Ovary (tissue), 7 donors: ENCODE measurements at regions not wholly inside any gene's neighbourhood (a gene's known extent, or its start where the extent isn't known, plus 50 kb on each side); places are given as distances from the start of the nearest gene placed in this dataset.

Source experiments
- DNase-seq, 5 donors: peaks; one replicate each; pipeline ENCODE4 v3.0.0-alpha.2; 2019 to 2020
- H3K27ac ChIP-seq, 2 donors: fragments of 200-600 bp; one replicate each; pipeline versions ENCODE4 v1.5.1 to v1.8.0; 2019 to 2022
- H3K27me3 ChIP-seq: fragments of 200-600 bp; one replicate; pipeline ENCODE4 v1.8.0; 2022
- H3K36me3 ChIP-seq: fragments of 200-600 bp; sonication (generic); one replicate; pipeline ENCODE4 v1.5.1; 2019
- H3K4me1 ChIP-seq: one replicate; pipeline ENCODE4 v1.8.1; 2013; ENCODE audit warnings: mild to moderate bottlenecking, moderate library complexity; ENCODE audit not compliant: insufficient read depth
- H3K4me3 ChIP-seq: fragments of 200-600 bp; sonication (generic); one replicate; pipeline ENCODE4 v1.5.1; 2017
- H3K9me3 ChIP-seq, 2 donors: fragments of 200-600 bp in 1 of 2; sonication (generic) in 1 of 2; one replicate each; pipeline versions ENCODE4 v1.5.1 to v1.8.1; 2013 to 2019; ENCODE audit warnings: mild to moderate bottlenecking in 1 of 2, moderate library complexity in 1 of 2
- CTCF ChIP-seq, 3 donors: fragments of 450-650 bp in 2 of 3; fragments of 200-600 bp in 1 of 3; IDR thresholded peaks; one replicate each; pipeline versions ENCODE4 v1.5.1 to v1.8.0; 2016 to 2022; ENCODE audit warnings: antibody characterized with exemption in 3 of 3, mild to moderate bottlenecking in 1 of 3
- EP300 ChIP-seq: sonication (generic); formaldehyde crosslinking; IDR thresholded peaks from one replicate; pipeline ENCODE4 v1.6.1; 2017; ENCODE audit warnings: antibody characterized with exemption
- POLR2A ChIP-seq: fragments of 450-650 bp; IDR thresholded peaks from one replicate; pipeline ENCODE4 v1.6.1; 2017; ENCODE audit warnings: antibody characterized with exemption, mild to moderate bottlenecking, moderate library complexity
- WGBS, 3 donors: extraction: QIAGEN DNeasy Blood & Tissue Kit in 1 of 3; methylation state at CpG; one replicate each; pipeline versions ENCODE4 v1.1.5 to v1.1.7; 2013 to 2017; 5-methylcytosine and 5-hydroxymethylcytosine counted together
- intact Hi-C, 4 donors: fragments of 100-400 bp; cut with DNase I; formaldehyde crosslinking; loops; one replicate each; pipeline versions ENCODE4 v1.11.0 to v1.15.1; 2022 to 2023
- donor health status: DM: no; HTN: no; CAD: no; lungs with moderate emphysema.
- donor health status: DM: no; HTN: no; CAD: no.
- donor health status: Bipolar disorder and iron deficiency.
- donor health status: DM: no; HTN: no; CAD: no.
- donor health status: DM: yes; HTN: yes; CAD: no.

- WGBS, 3 donors, result 76 to 86% (median 77%) methylated on average over 13 of the region's 13 CpGs
- H3K27ac ChIP-seq, result no peak overlapping the region
- no peaks in the 10 kb centered on the region for H3K36me3 ChIP-seq
- no peaks in the 10 kb centered on the region for H3K27me3 ChIP-seq
- H3K9me3 ChIP-seq, result no peaks in the 10 kb centered on the region
- H3K4me1 ChIP-seq, result no peaks in the 10 kb centered on the region
- TF ChIP-seq CTCF (IDR thresholded peaks at IDR 0.05), result no peak
- TF ChIP-seq POLR2A, result no peak
- no peak for TF ChIP-seq EP300
- no peak overlapping the region for H3K4me3 ChIP-seq
- intact Hi-C loops, result loop anchor here in 2 of 4 donors (10.0 kb wide), 1 partner anchor 490 kb away; the partner anchor contains the start of gene DIO3 (in 2 of the 2)
- DNase-seq, result peak in 2 of 5 donors; percentile 13 to 50
These were observed 170.9 kb upstream of the RTL1 start for GRCh38 chr14:101074196-101075024.

GRCh38 chr14:101075025-101075800 is 171.7 kb upstream of the RTL1 start:
- TF ChIP-seq POLR2A (no peak), CTCF (IDR thresholded peaks at IDR 0.05) (no peak), EP300 (no peak)
- no peak overlapping the region for H3K27ac ChIP-seq
- H3K4me1 ChIP-seq, result no peaks in the 10 kb centered on the region
- H3K4me3 ChIP-seq, result no peak overlapping the region
- H3K36me3 ChIP-seq, result no peaks in the 10 kb centered on the region
- DNase-seq, result no peak
- WGBS, 3 donors, result 55 to 66% (median 63%) methylated on average over 9 of the region's 9 CpGs
- H3K9me3 ChIP-seq, result no peaks in the 10 kb centered on the region
- intact Hi-C loops, result loop anchor here in 2 of 4 donors (10.0 kb wide), 1 partner anchor 490 kb away; the partner anchor contains the start of gene DIO3 (in 2 of the 2)
- H3K27me3 ChIP-seq, result no peaks in the 10 kb centered on the region

GRCh38 chr14:101075801-101076413 is 172.4 kb upstream of the RTL1 start:
- H3K4me1 ChIP-seq, result no peaks in the 10 kb centered on the region
- no peaks in the 10 kb centered on the region for H3K9me3 ChIP-seq
- 65 to 76% (median 75%) methylated on average over 15 of the region's 15 CpGs for WGBS, 3 donors
- H3K27ac ChIP-seq, result no peak overlapping the region
- no peaks in the 10 kb centered on the region for H3K27me3 ChIP-seq
- intact Hi-C loops, result loop anchor here in 2 of 4 donors (10.0 kb wide), 1 partner anchor 489 kb away; the partner anchor contains the start of gene DIO3 (in 2 of the 2)
- no peak for TF ChIP-seq POLR2A
- no peak for TF ChIP-seq EP300
- no peak for TF ChIP-seq CTCF (IDR thresholded peaks at IDR 0.05)
- H3K36me3 ChIP-seq, result no peaks in the 10 kb centered on the region
- peak in 2 of 5 donors; percentile 13 to 28 for DNase-seq
- no peak overlapping the region for H3K4me3 ChIP-seq

- no peak overlapping the region for H3K27ac ChIP-seq
- TF ChIP-seq EP300 (no peak), POLR2A (no peak), CTCF (IDR thresholded peaks at IDR 0.05) (no peak)
- no peaks in the 10 kb centered on the region for H3K27me3 ChIP-seq
- DNase-seq, result peak in 2 of 5 donors; percentile 25 to 34
- no peaks in the 10 kb centered on the region for H3K36me3 ChIP-seq
- no peaks in the 10 kb centered on the region for H3K4me1 ChIP-seq
- H3K9me3 ChIP-seq, result no peaks in the 10 kb centered on the region
- H3K4me3 ChIP-seq, result no peak overlapping the region
- 45 to 62% (median 55%) methylated on average over 29 of the region's 29 CpGs for WGBS, 3 donors
- intact Hi-C loops, result loop anchor here in 2 of 4 donors (10.0 kb wide), 1 partner anchor 488 kb away; the partner anchor contains the start of gene DIO3 (in 2 of the 2)
These were observed 173.1 kb upstream of the RTL1 start for GRCh38 chr14:101076451-101077198.
